H1 (cell line): ENCODE measurements at regions not wholly inside any gene's neighbourhood (a gene's known extent, or its start where the extent isn't known, plus 50 kb on each side); places are given as distances from the start of the nearest gene placed in this dataset.

Experiments
- CTCF ChIA-PET: fragments of 300-600 bp; sonication (Branson Sonifier 250); formaldehyde crosslinking; loops from one replicate; lab custom pipeline; 2021; ENCODE audit not compliant: partially characterized antibody; lab: Charles Lee
- POLR2A ChIA-PET: fragments of 300-600 bp; sonication (Branson Sonifier 250); formaldehyde crosslinking; loops from one replicate; lab custom pipeline; 2021; ENCODE audit warnings: inconsistent platforms; ENCODE audit not compliant: partially characterized antibody; lab: Charles Lee
- DNase-seq, 2 experiments: peaks; one replicate each; pipeline versions ENCODE4 v3.0.0 to v3.0.0-alpha.2; 2010 to 2022; ENCODE audit warnings: low spot score in 2 of 2, low read depth in 1 of 2, mixed read lengths in 1 of 2
- FAIRE-seq: peaks from 2 replicates; lab custom pipeline; 2011; peaks lifted over from hg19 to GRCh38; lab: Jason Lieb, UNC
- H2AFZ ChIP-seq: 2 replicates; pipeline ENCODE4 v1.8.1; 2012; ENCODE audit warnings: low read length, inconsistent platforms
- H2AK5ac ChIP-seq: 2 replicates; pipeline ENCODE4 v1.6.1; 2013; ENCODE audit warnings: low read depth, low read length
- H2BK120ac ChIP-seq: replicated peaks from 2 replicates; pipeline ENCODE3; 2013; ENCODE audit warnings: low read depth, low read length, inconsistent platforms
- H2BK12ac ChIP-seq: 2 replicates; pipeline ENCODE4 v1.6.1; 2013; ENCODE audit warnings: low read depth, low read length
- H2BK15ac ChIP-seq: 2 replicates; pipeline ENCODE4 v1.6.1; 2013; ENCODE audit warnings: low read length
- H2BK20ac ChIP-seq: 2 replicates; pipeline ENCODE4 v1.6.1; 2013; ENCODE audit warnings: low read length
- H2BK5ac ChIP-seq: 2 replicates; pipeline ENCODE4 v1.6.1; 2013; ENCODE audit warnings: low read depth, low read length
- H3K14ac ChIP-seq: 2 replicates; pipeline ENCODE4 v1.6.1; 2013; ENCODE audit warnings: inconsistent platforms; ENCODE audit not compliant: insufficient read length
- H3K18ac ChIP-seq: 2 replicates; pipeline ENCODE4 v1.6.1; 2013; ENCODE audit warnings: low read length; ENCODE audit errors: extremely low read depth
- H3K23ac ChIP-seq: 2 replicates; pipeline ENCODE4 v1.6.1; 2013; ENCODE audit warnings: inconsistent platforms; ENCODE audit not compliant: insufficient read length
- H3K23me2 ChIP-seq: 2 replicates; pipeline ENCODE4 v1.6.1; 2013; ENCODE audit warnings: low read depth, low read length
- H3K27ac ChIP-seq: 2 replicates; pipeline ENCODE4 v1.6.1; 2011; ENCODE audit warnings: low read depth, low read length, inconsistent platforms
- H3K27me3 ChIP-seq, 4 experiments: replicated peaks in 1 of 4; 1 replicate in 1 of 4; 2 replicates in 3 of 4; pipeline versions ENCODE4 v1.6.1 to v1.8.1; 2011 to 2013; ENCODE audit warnings: low read length in 3 of 4, mild to moderate bottlenecking in 3 of 4, inconsistent platforms in 2 of 4, mixed read lengths in 2 of 4, moderate library complexity in 1 of 4; ENCODE audit not compliant: control insufficient read depth in 3 of 4, insufficient read depth in 3 of 4; ENCODE audit errors: extremely low read depth in 1 of 4
- H3K36me3 ChIP-seq, 4 experiments: 2 replicates each; pipeline versions ENCODE4 v1.6.1 to v1.8.1; 2011 to 2013; ENCODE audit warnings: mild to moderate bottlenecking in 4 of 4, low read length in 3 of 4, moderate library complexity in 2 of 4, control low read depth in 1 of 4, inconsistent platforms in 1 of 4; ENCODE audit not compliant: insufficient read depth in 4 of 4, control insufficient read depth in 2 of 4
- H3K4ac ChIP-seq: replicated peaks from 2 replicates; pipeline ENCODE3; 2013; ENCODE audit warnings: low read length, low read depth, mixed read lengths, inconsistent platforms; ENCODE audit not compliant: insufficient read length
- H3K4me1 ChIP-seq, 4 experiments: replicated peaks in 1 of 4; 1 replicate in 1 of 4; 2 replicates in 3 of 4; pipeline versions ENCODE4 v1.6.1 to v1.8.1; 2011 to 2013; ENCODE audit warnings: low read length in 3 of 4, inconsistent platforms in 2 of 4, mixed read lengths in 1 of 4; ENCODE audit not compliant: insufficient read depth in 4 of 4, control insufficient read depth in 3 of 4
- H3K4me2 ChIP-seq, 2 experiments: 2 replicates each; pipeline versions ENCODE4 v1.6.1 to v1.8.1; 2011 to 2013; ENCODE audit warnings: low read depth in 2 of 2, low read length in 2 of 2, control low read depth in 1 of 2, inconsistent platforms in 1 of 2, mild to moderate bottlenecking in 1 of 2; ENCODE audit not compliant: insufficient read depth in 1 of 2
- H3K4me3 ChIP-seq, 4 experiments: fragments of 200-600, 300-600 bp in 1 of 4; sonication (generic), shearing (Covaris generic), sonication (Bioruptor Twin) in 1 of 4; 2 replicates each; pipeline versions ENCODE4 v1.5.1 to v1.8.1; 2011 to 2016; ENCODE audit warnings: low read length in 4 of 4, low read depth in 3 of 4, control low read depth in 2 of 4, inconsistent platforms in 2 of 4, mild to moderate bottlenecking in 2 of 4, mixed read lengths in 1 of 4, moderate library complexity in 1 of 4; ENCODE audit not compliant: insufficient read depth in 2 of 4; ENCODE audit errors: extremely low read depth in 1 of 4
- H3K56ac ChIP-seq: replicated peaks from 2 replicates; pipeline ENCODE3; 2013; ENCODE audit warnings: low read depth, mild to moderate bottlenecking, mixed read lengths, low read length, inconsistent platforms; ENCODE audit not compliant: insufficient read length
- H3K79me1 ChIP-seq: 2 replicates; pipeline ENCODE4 v1.6.1; 2013; ENCODE audit warnings: low read depth, low read length, control low read depth
- H3K79me2 ChIP-seq, 2 experiments: 2 replicates each; pipeline versions ENCODE4 v1.6.1 to v1.8.1; 2012 to 2013; ENCODE audit warnings: low read length in 2 of 2, mild to moderate bottlenecking in 2 of 2, inconsistent platforms in 1 of 2; ENCODE audit not compliant: insufficient read depth in 2 of 2, control insufficient read depth in 1 of 2
- H3K9ac ChIP-seq, 4 experiments: replicated peaks in 1 of 4; 1 replicate in 1 of 4; 2 replicates in 3 of 4; pipeline versions ENCODE4 v1.6.1 to v1.8.1; 2011 to 2013; ENCODE audit warnings: low read depth in 3 of 4, low read length in 3 of 4, control low read depth in 2 of 4, mild to moderate bottlenecking in 2 of 4, moderate library complexity in 2 of 4, inconsistent platforms in 1 of 4; ENCODE audit errors: extremely low read depth in 1 of 4
- H3K9me3 ChIP-seq, 2 experiments: 2 replicates each; pipeline versions ENCODE4 v1.6.1 to v1.8.1; 2012 to 2013; ENCODE audit warnings: mild to moderate bottlenecking in 2 of 2, moderate library complexity in 2 of 2, control low read depth in 1 of 2, inconsistent platforms in 1 of 2, low read depth in 1 of 2, low read length in 1 of 2, mixed read lengths in 1 of 2; ENCODE audit not compliant: insufficient read depth in 2 of 2
- H4K20me1 ChIP-seq, 2 experiments: replicated peaks in 1 of 2; 2 replicates each; pipeline versions ENCODE3 to v1.8.1; 2011 to 2013; ENCODE audit warnings: inconsistent platforms in 2 of 2, low read length in 2 of 2, mild to moderate bottlenecking in 1 of 2; ENCODE audit not compliant: insufficient read depth in 2 of 2, control insufficient read depth in 1 of 2
- H4K5ac ChIP-seq: 2 replicates; pipeline ENCODE4 v1.6.1; 2013; ENCODE audit warnings: low read length, low read depth, mixed read lengths, inconsistent platforms; ENCODE audit not compliant: insufficient read length
- H4K8ac ChIP-seq: 2 replicates; pipeline ENCODE4 v1.8.0; 2013; ENCODE audit warnings: mild to moderate bottlenecking, moderate library complexity, low read length, inconsistent platforms; ENCODE audit not compliant: insufficient read depth; ENCODE audit errors: extremely low read depth
- H4K91ac ChIP-seq: replicated peaks from 2 replicates; pipeline ENCODE3; 2013; ENCODE audit warnings: low read length, mixed read lengths, inconsistent platforms; ENCODE audit not compliant: insufficient read length
- BCL11A ChIP-seq, 2 experiments: IDR thresholded peaks; one replicate each; pipeline ENCODE4 v1.6.1; 2011; ENCODE audit warnings: low read depth in 2 of 2, low read length in 2 of 2, mild to moderate bottlenecking in 2 of 2
- E2F6 ChIP-seq: IDR thresholded peaks from 2 replicates; pipeline ENCODE4 v1.6.1; 2012; ENCODE audit warnings: inconsistent platforms
- FOSL1 ChIP-seq: IDR thresholded peaks from 2 replicates; pipeline ENCODE4 v1.6.1; 2011; ENCODE audit warnings: mild to moderate bottlenecking, low read depth, low read length, moderate library complexity; ENCODE audit not compliant: insufficient read depth
- KDM1A ChIP-seq: fragments of 200-600, 300-600 bp; sonication (generic); IDR thresholded peaks from 2 replicates; pipeline ENCODE4 v1.7.1; 2016; ENCODE audit warnings: mild to moderate bottlenecking, low read length, borderline replicate concordance
- POLR2A ChIP-seq, 2 experiments: IDR thresholded peaks; 1 replicate in 1 of 2; 2 replicates in 1 of 2; pipeline ENCODE4 v1.6.1; 2011; ENCODE audit warnings: low read depth in 2 of 2, low read length in 2 of 2, mild to moderate bottlenecking in 2 of 2; ENCODE audit errors: control extremely low read depth in 1 of 2
- TEAD4 ChIP-seq: IDR thresholded peaks from 2 replicates; pipeline ENCODE4 v1.6.1; 2012; ENCODE audit warnings: low read depth, low read length, inconsistent platforms, mixed read lengths
- ZNF274 ChIP-seq: IDR thresholded peaks from 2 replicates; pipeline ENCODE4 v1.7.0; 2012; ENCODE audit warnings: low read length, borderline replicate concordance; ENCODE audit errors: extremely low read depth
- WGBS, 2 experiments: shearing (Covaris generic) in 1 of 2; methylation state at CpG; one replicate each; pipeline versions ENCODE4 v1.1.6 to v1.1.7; 2013 to 2015; ENCODE audit warnings: low lambda C conversion rate in 2 of 2, mixed read lengths in 2 of 2, inconsistent platforms in 1 of 2, low coverage in 1 of 2, missing lambda C conversion rate in 1 of 2; ENCODE audit not compliant: insufficient replicate concordance in 2 of 2, insufficient coverage in 1 of 2, insufficient read length in 1 of 2; ENCODE audit errors: extremely low coverage in 1 of 2, missing lambda C conversion rate in 1 of 2; 5-methylcytosine and 5-hydroxymethylcytosine counted together

- POLR2A ChIA-PET = no interaction called here
Measured at GRCh38 chr18:10122988-10123950, 209.5 kb downstream of the VAPA start.

More at GRCh38 chr18:10122988-10123950, 209.5 kb downstream of the VAPA start:
- H2AK5ac ChIP-seq = no peak overlapping the region
- no peak overlapping the region for H3K56ac ChIP-seq
- H3K18ac ChIP-seq = no peak overlapping the region
- CTCF ChIA-PET = interaction anchor here (1.3 to 1.8 kb wide), 2 partner anchors 8 to 11 kb away, joined by 4 to 6 read pairs; no protein-coding TSS in a partner anchor
- H3K9ac ChIP-seq = no peak overlapping the region
- no peaks in the 10 kb centered on the region for H3K27me3 ChIP-seq
- no peak overlapping the region for H3K4me2 ChIP-seq
- no peak overlapping the region for H2BK120ac ChIP-seq
- peaks cover 0 to 9% (median 5%) of the 10 kb centered on the region in 4 experiments; a peak in 6 of 7 replicates for H3K4me1 ChIP-seq
- peaks cover 2 to 3% of the 10 kb centered on the region in 2 experiments; a peak in 1 of 4 replicates for H3K9me3 ChIP-seq
- H4K5ac ChIP-seq = no peak overlapping the region
- H2AFZ ChIP-seq = peak overlapping the region; percentile 6; the same call in 1 of the 2 replicates
- WGBS, 2 experiments = 78% methylated on average over 18 of the region's 19 CpGs; no CpG with 5 or more reads in 1 of the 2 experiments
- H4K8ac ChIP-seq = no peak overlapping the region
- H3K14ac ChIP-seq = no peak overlapping the region
- no peaks in the 10 kb centered on the region for H3K79me2 ChIP-seq
- no peak overlapping the region for H3K4ac ChIP-seq
- no peak overlapping the region for H4K91ac ChIP-seq
- no peak overlapping the region for H2BK12ac ChIP-seq
- DNase-seq = peak in 1 of 2 experiments; percentile 42
- H2BK20ac ChIP-seq = no peak overlapping the region
- H3K36me3 ChIP-seq = no peaks in the 10 kb centered on the region
- H2BK5ac ChIP-seq = no peak overlapping the region
- H3K79me1 ChIP-seq = no peaks in the 10 kb centered on the region
- H4K20me1 ChIP-seq = no peaks in the 10 kb centered on the region
- TF ChIP-seq BCL11A (IDR thresholded peaks at IDR 0.05; ENCODE audit: low read depth in 2 of 2, low read length in 2 of 2) (no peak), POLR2A (IDR thresholded peaks at IDR 0.05; ENCODE audit: control extremely low read depth in 1 of 2, low read depth in 2 of 2, low read length in 2 of 2) (no peak), TEAD4 (no peak), KDM1A (no peak), ZNF274 (no peak), E2F6 (no peak), FOSL1 (no peak)
- H3K4me3 ChIP-seq = no peak overlapping the region
- no peaks in the 10 kb centered on the region for H3K23me2 ChIP-seq
- no peak overlapping the region for H3K27ac ChIP-seq
- no peak overlapping the region for H2BK15ac ChIP-seq
- H3K23ac ChIP-seq = no peak overlapping the region
- no peak for FAIRE-seq
